Body of pancreas (tissue), 4 donors: ENCODE measurements at regions not wholly inside any gene's neighbourhood (a gene's known extent, or its start where the extent isn't known, plus 50 kb on each side); places are given as distances from the start of the nearest gene placed in this dataset.

Experiments used
- CTCF ChIP-seq, 7 experiments: fragments of 450-650 bp in 4 of 7; fragments of 200-600 bp in 3 of 7; sonication (generic) in 3 of 7; IDR thresholded peaks; one replicate each; pipeline ENCODE4 v1.5.1; 2016 to 2019; ENCODE audit warnings: antibody characterized with exemption in 7 of 7
- POLR2A ChIP-seq, 3 donors: fragments of 450-650 bp; IDR thresholded peaks; one replicate each; pipeline ENCODE4 v1.6.1; 2016; ENCODE audit warnings: antibody characterized with exemption in 3 of 3, mild to moderate bottlenecking in 2 of 3

- no peak for TF ChIP-seq CTCF (IDR thresholded peaks at IDR 0.05)
- no peak for TF ChIP-seq POLR2A (IDR thresholded peaks at IDR 0.05)
Observed at GRCh38 chr13:107713314-107713713, 502.0 kb downstream of the LIG4 start.
